HG02798 (cell line): ENCODE measurements at regions not wholly inside any gene's neighbourhood (a gene's known extent, or its start where the extent isn't known, plus 50 kb on each side); places are given as distances from the start of the nearest gene placed in this dataset.
"Not testable (repeated sequence)": the region's sequence is repeated elsewhere in the genome, so short reads cannot be mapped to it uniquely, and the experiment has no call there.

Experiments
- ATAC-seq: cut with Tn5 transposase; IDR thresholded peaks from one replicate; pipeline ENCODE4 v1.9.1; 2021; ENCODE audit warnings: mild to moderate bottlenecking; ENCODE audit not compliant: unreplicated experiment, poor library complexity

DNA sequence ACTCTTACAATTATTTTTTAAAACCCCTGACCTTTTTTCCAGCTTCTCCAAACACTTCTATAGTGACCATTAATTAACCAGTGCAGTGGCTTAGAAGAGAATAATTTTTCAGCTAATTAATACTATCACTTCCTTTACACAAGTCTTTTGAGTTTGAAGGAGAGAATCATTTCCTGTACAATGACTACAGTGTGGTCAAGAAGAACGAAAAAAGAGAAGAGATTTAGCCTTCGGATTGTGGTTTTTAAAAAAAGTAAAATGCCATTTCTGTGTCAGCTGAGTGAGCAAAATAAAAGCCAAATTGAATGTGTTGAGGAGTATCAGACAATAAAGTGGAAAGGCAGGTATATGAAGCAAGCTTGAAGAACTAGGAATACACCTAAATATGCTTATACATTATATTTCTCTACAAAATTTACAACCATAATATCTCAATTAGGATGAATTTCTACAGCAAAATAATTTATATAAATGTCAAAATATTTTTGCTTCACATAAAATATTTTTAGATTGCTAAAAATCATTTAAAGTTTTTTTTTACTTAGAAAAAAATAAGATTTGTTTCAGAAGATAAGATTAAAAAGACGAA lies 1155.2 kb upstream of the CNTN5 start:
- ATAC-seq, result no peak

GRCh38 chr11:97871816-97872215 lies 1148.9 kb upstream of the CNTN5 start:
- no peak for ATAC-seq

GRCh38 chr11:97880209-97880608 lies 1140.5 kb upstream of the CNTN5 start:
- no peak for ATAC-seq

DNA sequence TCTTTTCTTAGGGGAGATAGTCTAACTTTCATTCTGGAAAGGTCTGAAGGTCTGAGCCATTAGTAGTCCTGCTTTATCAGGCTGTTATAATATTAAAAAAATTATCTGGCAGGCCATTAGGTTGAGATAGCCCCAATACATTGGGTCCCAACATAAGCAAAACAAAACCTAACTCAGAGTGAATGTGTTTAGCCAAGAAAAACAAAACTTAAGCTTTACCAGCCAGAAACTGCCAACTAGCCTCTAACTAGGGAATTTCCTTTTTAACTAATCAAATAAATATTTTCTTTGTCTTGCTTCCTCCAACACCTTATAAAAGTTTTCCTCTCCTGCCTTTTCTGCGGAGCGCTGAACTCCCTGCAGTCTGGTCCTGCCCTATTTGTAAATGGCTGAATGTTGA lies 1137.7 kb upstream of the CNTN5 start:
- ATAC-seq, result no peak

- no peak for ATAC-seq
These were observed 1132.1 kb upstream of the CNTN5 start for GRCh38 chr11:97888641-97889040.

- no peak for ATAC-seq
These were observed 1130.3 kb upstream of the CNTN5 start for GRCh38 chr11:97890466-97890865.

GRCh38 chr11:97893612-97894011 lies 1127.1 kb upstream of the CNTN5 start:
- ATAC-seq, result no peak

DNA sequence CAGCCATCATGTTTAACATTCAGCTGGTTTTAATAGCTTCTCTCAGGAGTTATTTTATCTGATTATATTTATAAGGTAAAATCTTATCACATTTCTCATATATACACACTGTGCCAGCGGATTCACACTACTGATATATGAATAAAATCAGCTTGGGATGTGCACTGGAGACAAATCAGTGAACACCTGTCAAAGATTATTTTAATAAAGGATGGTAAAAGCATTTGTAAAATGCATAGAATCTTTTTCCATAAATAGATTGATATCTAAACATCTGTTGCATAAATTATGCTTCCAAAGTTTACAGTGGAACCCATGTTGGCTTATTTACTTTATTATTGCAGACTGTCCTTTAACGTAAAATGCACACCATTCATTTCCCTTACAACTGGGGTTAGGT lies 1125.8 kb upstream of the CNTN5 start:
- ATAC-seq, result no peak

- no peak for ATAC-seq
These were observed 1125.2 kb upstream of the CNTN5 start for GRCh38 chr11:97895572-97895971.

DNA sequence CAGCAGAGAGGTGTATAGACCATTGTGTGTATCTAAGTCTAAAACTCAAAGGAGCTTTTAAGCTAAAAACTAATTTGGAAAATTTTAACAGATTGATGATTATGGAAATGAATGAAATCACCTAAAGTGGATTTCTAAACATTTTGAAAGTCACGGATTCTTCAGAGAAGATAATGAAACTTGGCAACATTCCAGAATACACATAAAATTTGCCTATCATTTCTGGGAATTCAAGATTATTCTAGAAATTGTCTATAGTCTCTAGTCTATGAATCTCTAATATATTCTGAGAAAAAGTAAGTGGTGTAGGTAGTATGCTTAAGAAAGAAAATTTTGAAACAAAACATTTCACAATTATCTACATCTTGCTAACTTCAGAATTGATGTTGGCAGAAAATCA lies 1117.9 kb upstream of the CNTN5 start:
- no peak for ATAC-seq

DNA sequence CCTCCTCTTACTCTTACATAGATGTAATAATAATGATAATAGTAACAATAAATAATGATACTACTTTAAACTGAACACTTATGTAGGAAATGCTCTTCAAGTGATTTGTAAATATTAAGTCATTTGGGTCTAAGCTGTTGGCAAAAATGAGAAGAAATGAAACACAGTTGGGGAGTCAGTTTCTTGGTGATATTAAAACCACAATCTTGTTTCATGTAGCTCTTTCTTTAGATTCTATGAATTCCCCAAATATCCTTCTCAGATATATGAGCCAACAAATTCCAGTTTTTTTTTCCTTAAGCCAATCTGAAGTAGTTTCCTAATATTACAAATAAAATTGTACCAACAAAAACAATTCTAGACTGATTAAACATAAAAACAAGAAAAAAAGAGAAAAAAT lies 1115.6 kb upstream of the CNTN5 start:
- ATAC-seq, result no peak

DNA sequence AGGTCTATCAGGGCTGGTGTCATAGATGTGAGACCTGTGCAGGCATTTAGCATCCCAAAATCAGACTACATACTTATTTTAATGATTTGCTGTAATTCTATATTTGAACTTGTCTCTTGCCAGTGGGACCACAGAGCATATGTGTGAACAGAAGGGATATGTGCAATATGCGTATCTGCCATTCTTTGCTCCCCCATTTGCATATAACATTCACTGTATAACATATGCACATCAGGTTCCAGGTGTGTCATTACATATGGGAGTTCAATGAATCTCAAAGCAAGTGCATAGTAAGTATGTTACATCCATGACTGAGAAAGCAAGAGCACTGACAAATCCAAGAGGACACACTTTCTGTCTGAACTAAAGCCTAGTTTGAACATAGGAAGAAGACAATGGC lies 1115.1 kb upstream of the CNTN5 start:
- no peak for ATAC-seq

DNA sequence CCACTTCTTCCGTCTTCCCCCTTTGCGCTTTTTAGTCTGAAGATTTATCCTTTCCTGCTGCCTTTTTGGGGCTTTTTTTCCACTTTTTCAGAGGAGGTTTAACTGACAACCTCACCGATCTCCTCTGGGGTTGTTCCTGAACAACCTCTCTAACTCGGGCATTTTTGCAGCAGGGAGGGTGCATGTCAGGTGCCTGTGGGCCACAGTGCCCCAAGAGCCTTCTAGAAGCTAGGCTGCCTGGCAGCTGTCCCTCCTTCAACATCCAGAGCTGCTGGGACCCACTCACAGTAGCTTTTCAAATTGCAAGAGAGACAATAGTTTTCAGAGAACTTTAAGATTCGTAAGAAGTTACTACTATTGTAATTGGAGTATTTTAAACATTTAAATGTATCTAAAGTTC lies 1112.4 kb upstream of the CNTN5 start:
- no peak for ATAC-seq

- ATAC-seq, result no peak
These were observed 1110.9 kb upstream of the CNTN5 start for GRCh38 chr11:97909614-97910399.

DNA sequence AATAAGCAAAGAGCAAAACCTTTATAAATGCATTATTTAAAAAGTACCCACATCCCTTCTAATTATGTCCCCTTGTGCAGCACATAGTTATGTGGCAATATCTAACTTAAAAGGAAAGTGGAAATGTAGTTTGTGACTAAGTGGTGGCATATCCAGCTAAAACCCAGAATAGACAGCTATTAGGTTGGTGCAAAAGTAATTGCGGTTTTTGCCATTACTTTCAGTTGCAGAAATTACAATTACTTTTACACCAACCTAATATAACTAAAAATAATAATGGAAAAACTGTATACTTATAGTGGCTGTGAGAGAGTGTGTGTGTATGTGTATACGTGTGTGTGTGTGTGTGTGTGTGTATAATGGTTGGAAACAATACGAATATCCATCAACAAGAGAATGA lies 1108.1 kb upstream of the CNTN5 start:
- ATAC-seq, result no peak

DNA sequence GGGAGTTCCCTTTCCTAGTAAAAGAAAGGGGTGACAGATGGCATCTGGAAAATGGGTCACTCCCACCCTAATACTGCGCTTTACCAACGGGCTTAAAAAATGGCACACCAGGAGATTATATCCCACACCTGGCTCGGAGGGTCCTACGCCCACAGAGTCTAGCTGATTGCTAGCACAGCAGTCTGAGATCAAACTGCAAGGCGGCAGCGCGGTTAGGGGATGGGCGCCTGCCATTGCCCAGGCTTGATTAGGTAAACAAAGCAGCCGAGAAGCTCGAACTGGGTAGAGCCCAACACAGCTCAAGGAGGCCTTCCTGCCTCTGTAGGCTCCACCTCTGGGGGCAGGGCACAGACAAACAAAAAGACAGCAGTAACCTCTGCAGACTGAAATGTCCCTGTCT lies 1097.8 kb upstream of the CNTN5 start:
- ATAC-seq, result not testable (repeated sequence)

DNA sequence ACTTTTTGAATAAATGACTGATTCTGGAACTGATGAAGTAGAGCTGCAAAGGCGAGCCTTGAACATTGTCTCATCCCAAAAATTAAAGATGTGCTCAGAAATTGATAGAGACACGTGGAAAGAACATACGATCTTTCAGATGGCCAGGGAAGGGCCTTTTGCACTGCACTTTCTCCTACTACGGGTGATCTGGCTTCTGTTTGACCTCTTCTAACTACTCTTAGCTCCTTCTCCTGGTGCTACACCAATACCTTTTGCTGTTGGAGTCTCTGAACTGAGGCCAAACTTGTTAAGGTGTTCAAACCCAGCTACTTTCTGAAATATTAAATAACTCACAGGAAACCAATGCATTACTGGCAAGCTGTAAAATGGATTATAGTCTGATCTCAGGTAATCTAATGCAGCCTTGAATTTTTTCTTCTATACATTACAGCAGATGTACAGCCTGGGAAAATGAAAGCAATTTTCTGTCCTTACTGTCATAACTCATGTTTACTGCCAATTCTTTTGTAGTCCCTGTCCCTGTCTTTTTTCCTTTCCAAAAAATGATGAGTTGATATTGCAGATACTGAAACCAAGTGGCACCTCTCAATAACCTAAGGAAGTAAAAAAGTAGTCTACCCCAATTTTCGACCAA lies 1086.1 kb upstream of the CNTN5 start:
- ATAC-seq, result no peak

GRCh38 chr11:97937501-97937900 lies 1083.2 kb upstream of the CNTN5 start:
- ATAC-seq, result no peak

- ATAC-seq, result no peak
These were observed 1082.0 kb upstream of the CNTN5 start for GRCh38 chr11:97938789-97939188.

GRCh38 chr11:97943493-97943892 lies 1077.3 kb upstream of the CNTN5 start:
- ATAC-seq, result no peak

- ATAC-seq, result no peak
These were observed 1072.0 kb upstream of the CNTN5 start for GRCh38 chr11:97948793-97949192.

GRCh38 chr11:97955595-97955994 lies 1065.2 kb upstream of the CNTN5 start:
- no peak for ATAC-seq
